PC-3 (cell line): ENCODE measurements at regions not wholly inside any gene's neighbourhood (a gene's known extent, or its start where the extent isn't known, plus 50 kb on each side); places are given as distances from the start of the nearest gene placed in this dataset.

Experiments used
- ATAC-seq: fragments of 200-7000 bp; cut with Tn5 transposase; 2 replicates; pipeline ENCODE4 v1.9.1; 2020; ENCODE audit warnings: mild to moderate bottlenecking, moderate library complexity
- BruUV-seq: library from RNA; stranded (reverse); fragments of 400-500 nt; replicated peaks from 2 replicates; lab custom pipeline; 2021; lab: Mats Ljungman, UMichigan
- CTCF ChIA-PET: fragments of 300-600 bp; sonication (Branson Sonifier 250); formaldehyde crosslinking; loops from one replicate; lab custom pipeline; 2022; ENCODE audit warnings: antibody characterized with exemption; lab: Charles Lee
- POLR2A ChIA-PET: fragments of 300-600 bp; sonication (Branson Sonifier 250); formaldehyde crosslinking; loops from one replicate; lab custom pipeline; 2022; ENCODE audit warnings: antibody characterized with exemption; ENCODE audit not compliant: unreplicated experiment; lab: Charles Lee
- DNase-seq: peaks from one replicate; pipeline ENCODE4 v3.0.0-alpha.2; 2015
- H2AFZ ChIP-seq: fragments of 300-600 bp; sonication (generic); 2 replicates; pipeline ENCODE4 v1.6.0; 2016; ENCODE audit warnings: antibody characterized with exemption, low read length
- H3F3A ChIP-seq: fragments of 300-600 bp; sonication (generic); one replicate; pipeline ENCODE4 v1.6.0; 2017; ENCODE audit warnings: antibody characterized with exemption, low read length, control low read depth, mild to moderate bottlenecking; ENCODE audit not compliant: unreplicated experiment
- H3K27ac ChIP-seq: fragments of 300-600 bp; sonication (generic); 2 replicates; pipeline ENCODE4 v1.5.1; 2016; ENCODE audit warnings: mild to moderate bottlenecking, low read length
- H3K27me3 ChIP-seq: fragments of 300-600 bp; sonication (generic); 2 replicates; pipeline ENCODE4 v1.6.1; 2016; ENCODE audit warnings: low read length, mixed read lengths
- H3K36me3 ChIP-seq: fragments of 300-600 bp; sonication (generic); 2 replicates; pipeline ENCODE4 v1.6.1; 2016; ENCODE audit warnings: low read depth, mixed run types, low read length, mixed read lengths
- H3K4me1 ChIP-seq: fragments of 300-600 bp; sonication (generic); 2 replicates; pipeline ENCODE4 v1.5.1; 2016; ENCODE audit warnings: low read length; ENCODE audit not compliant: insufficient read depth
- H3K4me2 ChIP-seq: fragments of 300-600 bp; sonication (generic); 2 replicates; pipeline ENCODE4 v1.6.0; 2016; ENCODE audit warnings: low read length
- H3K4me3 ChIP-seq: fragments of 300-600 bp; sonication (generic); 2 replicates; pipeline ENCODE4 v1.5.1; 2016; ENCODE audit warnings: mild to moderate bottlenecking, low read length, mixed read lengths
- H3K79me2 ChIP-seq: fragments of 300-600 bp; sonication (generic); 2 replicates; pipeline ENCODE4 v1.6.1; 2017; ENCODE audit warnings: low read length, mixed read lengths
- H3K9ac ChIP-seq: fragments of 300-600 bp; sonication (generic); 2 replicates; pipeline ENCODE4 v1.6.0; 2016; ENCODE audit warnings: mild to moderate bottlenecking, low read length
- H3K9me2 ChIP-seq: fragments of 300-600 bp; sonication (generic); replicated peaks from 2 replicates; pipeline ENCODE4 v1.6.1; 2016; ENCODE audit warnings: mixed run types, low read length, mixed read lengths
- H3K9me3 ChIP-seq: fragments of 300-600 bp; sonication (generic); 2 replicates; pipeline ENCODE4 v1.6.1; 2016; ENCODE audit warnings: low read length, mixed read lengths
- H4K20me1 ChIP-seq: fragments of 300-600 bp; sonication (generic); 2 replicates; pipeline ENCODE4 v1.6.1; 2016; ENCODE audit warnings: low read length, mixed read lengths
- CTCF ChIP-seq: fragments of 300-600 bp; sonication (generic); conservative IDR thresholded peaks from 2 replicates; pipeline ENCODE4 v1.5.1; 2017; ENCODE audit warnings: antibody characterized with exemption, low read depth, mild to moderate bottlenecking, low read length
- EZH2 ChIP-seq: fragments of 300-600 bp; sonication (generic); IDR thresholded peaks from one replicate; pipeline ENCODE4 v1.6.1; 2017; ENCODE audit warnings: antibody characterized with exemption, mild to moderate bottlenecking, low read length; ENCODE audit not compliant: unreplicated experiment
- EZH2phosphoT487 ChIP-seq: fragments of 300-600 bp; sonication (generic); IDR thresholded peaks from 2 replicates; pipeline ENCODE4 v1.6.1; 2018; ENCODE audit warnings: mild to moderate bottlenecking, antibody characterized with exemption, low read length, borderline replicate concordance
- intact Hi-C: fragments of 100-400 bp; cut with micrococcal nuclease; formaldehyde crosslinking; loops from 2 replicates; pipeline ENCODE4 v1.9.0; 2023

GRCh38 chr5:152107220-152107619, 182.6 kb upstream of the GLRA1 start:
- ATAC-seq = no peak

DNA sequence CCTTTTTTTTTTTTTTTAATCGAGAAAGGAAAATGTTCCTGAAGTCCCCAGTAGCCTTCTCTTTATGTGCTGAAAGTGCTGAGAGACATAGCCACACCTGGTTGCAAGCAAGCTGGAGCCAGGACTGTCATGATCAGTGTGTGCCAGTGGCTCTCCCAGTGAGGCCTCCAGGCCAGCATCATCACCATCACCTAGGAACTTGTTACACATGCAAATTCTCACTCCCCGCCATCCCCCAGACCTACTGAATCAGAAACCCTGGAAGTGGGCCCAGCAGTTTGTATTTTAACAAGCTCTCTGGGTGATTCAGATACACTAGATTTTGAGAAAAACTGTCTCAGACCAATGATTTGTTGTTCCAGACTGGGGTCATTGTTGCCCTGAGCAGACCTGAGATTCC, 181.9 kb upstream of the GLRA1 start:
- Histone ChIP-seq H2AFZ (no peak overlapping the region), H3K4me3 (no peak overlapping the region), H3K79me2 (no peaks in the 10 kb centered on the region), H3F3A (no peaks in the 10 kb centered on the region), H4K20me1 (no peaks in the 10 kb centered on the region), H3K9me3 (no peaks in the 10 kb centered on the region), H3K9ac (no peak overlapping the region), H3K9me2 (no peaks in the 10 kb centered on the region), H3K27ac (no peak overlapping the region), H3K4me2 (no peak overlapping the region), H3K27me3 (peaks cover 23% of the 10 kb centered on the region), H3K36me3 (no peaks in the 10 kb centered on the region), H3K4me1 (no peaks in the 10 kb centered on the region)
- ChIA-PET CTCF (no interaction called here), POLR2A (interaction anchor here (0.6 kb wide), 1 partner anchor 97 kb away, joined by 19 read pairs; no protein-coding TSS in a partner anchor)
- TF ChIP-seq EZH2 (no peak), CTCF (no peak), EZH2phosphoT487 (no peak)
- intact Hi-C loops = no loop called here
- no peak for ATAC-seq
- BruUV-seq = no TSS peak
- no peak for DNase-seq

More at GRCh38 chr5:152107220-152107619, 182.6 kb upstream of the GLRA1 start:
- Histone ChIP-seq H2AFZ (no peak overlapping the region), H4K20me1 (no peaks in the 10 kb centered on the region), H3K27ac (no peak overlapping the region), H3K36me3 (no peaks in the 10 kb centered on the region), H3K27me3 (peaks cover 21% of the 10 kb centered on the region), H3K9me3 (no peaks in the 10 kb centered on the region), H3K4me3 (no peak overlapping the region), H3K9ac (no peak overlapping the region), H3K79me2 (no peaks in the 10 kb centered on the region), H3K9me2 (no peaks in the 10 kb centered on the region), H3F3A (no peaks in the 10 kb centered on the region), H3K4me1 (no peaks in the 10 kb centered on the region), H3K4me2 (no peak overlapping the region)
- intact Hi-C loops = no loop called here
- CTCF ChIA-PET = no interaction called here
- no peak for TF ChIP-seq EZH2phosphoT487
- no peak for TF ChIP-seq EZH2
- no peak for TF ChIP-seq CTCF
- POLR2A ChIA-PET = no interaction called here
- BruUV-seq = no TSS peak
- no peak for DNase-seq

DNA sequence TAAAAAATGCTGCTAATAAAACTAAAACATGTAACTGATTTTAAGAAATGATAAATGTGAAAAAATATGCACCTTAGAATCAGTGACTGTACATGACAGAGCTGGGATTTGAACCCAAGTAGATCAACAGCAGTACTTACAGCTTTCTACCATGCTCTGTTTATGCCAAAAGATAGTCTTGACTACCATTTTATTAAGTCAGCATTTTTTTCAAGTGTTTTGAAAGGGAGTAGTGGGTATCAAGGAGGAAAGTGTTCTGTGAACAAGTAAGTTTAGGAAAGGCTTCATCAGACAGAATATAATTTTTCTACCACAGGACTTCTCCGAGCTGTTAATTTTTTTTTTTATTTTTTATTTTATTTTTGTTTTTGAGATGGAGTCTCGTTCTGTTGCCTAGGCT, 180.4 kb upstream of the GLRA1 start:
- Histone ChIP-seq H3K27ac (no peak overlapping the region), H3K4me3 (no peak overlapping the region), H3K4me1 (no peaks in the 10 kb centered on the region), H3K36me3 (no peaks in the 10 kb centered on the region), H3K9me2 (no peaks in the 10 kb centered on the region), H3K79me2 (no peaks in the 10 kb centered on the region), H3K9me3 (no peaks in the 10 kb centered on the region), H3K4me2 (no peak overlapping the region), H4K20me1 (no peaks in the 10 kb centered on the region), H3F3A (no peaks in the 10 kb centered on the region), H3K27me3 (peaks cover 32% of the 10 kb centered on the region), H2AFZ (no peak overlapping the region), H3K9ac (no peak overlapping the region)
- DNase-seq = no peak
- ChIA-PET POLR2A (no interaction called here), CTCF (no interaction called here)
- no TSS peak for BruUV-seq
- TF ChIP-seq EZH2 (no peak), EZH2phosphoT487 (no peak), CTCF (no peak)
- intact Hi-C loops = no loop called here
- ATAC-seq = no peak
